Vagina (tissue), 2 donors: ENCODE measurements at regions not wholly inside any gene's neighbourhood (a gene's known extent, or its start where the extent isn't known, plus 50 kb on each side); places are given as distances from the start of the nearest gene placed in this dataset.

Source experiments
- CTCF ChIP-seq, 3 experiments: fragments of 450-650 bp in 2 of 3; fragments of 200-600 bp in 1 of 3; sonication (generic) in 1 of 3; IDR thresholded peaks; one replicate each; pipeline ENCODE4 v1.5.1; 2017 to 2019; ENCODE audit warnings: antibody characterized with exemption in 3 of 3, mild to moderate bottlenecking in 2 of 3, moderate library complexity in 2 of 3
- POLR2A ChIP-seq, 2 donors: fragments of 450-650 bp; IDR thresholded peaks; one replicate each; pipeline ENCODE4 v1.6.1; 2017; ENCODE audit warnings: antibody characterized with exemption in 2 of 2, mild to moderate bottlenecking in 2 of 2, moderate library complexity in 2 of 2
- POLR2AphosphoS5 ChIP-seq, 2 donors: sonication (generic); formaldehyde crosslinking; IDR thresholded peaks; one replicate each; pipeline ENCODE4 v1.9.0; 2017; ENCODE audit warnings: antibody characterized with exemption in 2 of 2, mild to moderate bottlenecking in 2 of 2, low read depth in 1 of 2; ENCODE audit not compliant: insufficient read depth in 1 of 2

GRCh38 chr2:142825861-142826260 lies 51.6 kb upstream of the KYNU start:
- TF ChIP-seq POLR2A (IDR thresholded peaks at IDR 0.05) = no peak
- no peak for TF ChIP-seq CTCF (IDR thresholded peaks at IDR 0.05)
- TF ChIP-seq POLR2AphosphoS5 (IDR thresholded peaks at IDR 0.05; ENCODE audit: insufficient read depth in 1 of 2, low read depth in 1 of 2) = no peak
